IMR-90 (cell line): ENCODE measurements at regions not wholly inside any gene's neighbourhood (a gene's known extent, or its start where the extent isn't known, plus 50 kb on each side); places are given as distances from the start of the nearest gene placed in this dataset.

Source experiments
- ATAC-seq: fragments of 200-7000 bp; cut with Tn5 transposase; 2 replicates; pipeline ENCODE4 v1.9.1; 2020; ENCODE audit warnings: low read depth, mild to moderate bottlenecking, moderate library complexity
- BruUV-seq: library from RNA; stranded (reverse); fragments of 400-500 nt; replicated peaks from 2 replicates; lab custom pipeline; 2021; lab: Mats Ljungman, UMichigan
- CTCF ChIA-PET: fragments of 300-600 bp; formaldehyde crosslinking; extraction: SDS; loops from one replicate; lab custom pipeline; 2021; ENCODE audit warnings: antibody characterized with exemption; lab: Yijun Ruan, JAX
- POLR2A ChIA-PET: fragments of 300-600 bp; sonication (Branson Sonifier 250); formaldehyde crosslinking; loops from one replicate; lab custom pipeline; 2022; ENCODE audit warnings: antibody characterized with exemption; ENCODE audit not compliant: unreplicated experiment; lab: Charles Lee
- DNase-seq: peaks from one replicate; pipeline ENCODE4 v3.0.0; 2013
- H2AFZ ChIP-seq: replicated peaks from 2 replicates; pipeline ENCODE3; 2013; ENCODE audit warnings: low read length, mild to moderate bottlenecking; ENCODE audit not compliant: poor library complexity
- H2AK5ac ChIP-seq: 2 replicates; pipeline ENCODE4 v1.6.1; 2013; ENCODE audit warnings: low read depth, low read length, inconsistent platforms
- H2AK9ac ChIP-seq: replicated peaks from 2 replicates; pipeline ENCODE3; 2013; ENCODE audit warnings: mild to moderate bottlenecking, low read depth, low read length, moderate library complexity; ENCODE audit not compliant: poor library complexity
- H2BK120ac ChIP-seq: 2 replicates; pipeline ENCODE4 v1.6.1; 2013; ENCODE audit warnings: low read depth, low read length, inconsistent platforms
- H2BK15ac ChIP-seq: 3 replicates; pipeline ENCODE4 v1.6.1; 2013; ENCODE audit warnings: low read depth, low read length, inconsistent platforms
- H2BK20ac ChIP-seq: 2 replicates; pipeline ENCODE4 v1.6.1; 2013; ENCODE audit warnings: low read depth, mild to moderate bottlenecking, inconsistent platforms, low read length, moderate library complexity
- H2BK5ac ChIP-seq: 2 replicates; pipeline ENCODE4 v1.6.1; 2013; ENCODE audit warnings: mild to moderate bottlenecking, low read depth, low read length, inconsistent platforms; ENCODE audit not compliant: poor library complexity, severe bottlenecking
- H3K14ac ChIP-seq: replicated peaks from 2 replicates; pipeline ENCODE4 v1.6.1; 2013; ENCODE audit warnings: low read depth, low read length, inconsistent platforms
- H3K18ac ChIP-seq: 2 replicates; pipeline ENCODE4 v1.6.1; 2013; ENCODE audit warnings: low read depth, low read length, control low read depth
- H3K23ac ChIP-seq: 2 replicates; pipeline ENCODE4 v1.6.1; 2013; ENCODE audit warnings: low read depth, low read length, inconsistent platforms
- H3K27ac ChIP-seq: 2 replicates; pipeline ENCODE4 v1.5.1; 2013; ENCODE audit warnings: mild to moderate bottlenecking, control low read depth, low read length; ENCODE audit not compliant: insufficient read depth
- H3K27me3 ChIP-seq: 2 replicates; pipeline ENCODE4 v1.6.1; 2013; ENCODE audit warnings: low read length; ENCODE audit not compliant: control insufficient read depth, insufficient read depth
- H3K36me3 ChIP-seq: 2 replicates; pipeline ENCODE4 v1.6.1; 2013; ENCODE audit warnings: low read length, mixed read lengths; ENCODE audit not compliant: control insufficient read depth, insufficient read depth
- H3K4ac ChIP-seq: 2 replicates; pipeline ENCODE4 v1.6.1; 2013; ENCODE audit warnings: low read depth, low read length, inconsistent platforms
- H3K4me1 ChIP-seq: 2 replicates; pipeline ENCODE4 v1.6.1; 2013; ENCODE audit warnings: low read length, mixed read lengths; ENCODE audit not compliant: control insufficient read depth, insufficient read depth
- H3K4me2 ChIP-seq: 2 replicates; pipeline ENCODE4 v1.6.1; 2013; ENCODE audit warnings: low read depth, mild to moderate bottlenecking, control low read depth, low read length, moderate library complexity
- H3K4me3 ChIP-seq: 2 replicates; pipeline ENCODE4 v1.5.1; 2013; ENCODE audit warnings: low read depth, mild to moderate bottlenecking, control low read depth, low read length, moderate library complexity; ENCODE audit not compliant: insufficient read depth
- H3K56ac ChIP-seq: 2 replicates; pipeline ENCODE4 v1.6.1; 2013; ENCODE audit warnings: low read length, inconsistent platforms; ENCODE audit not compliant: insufficient read depth; ENCODE audit errors: extremely low read depth
- H3K79me1 ChIP-seq, 2 experiments: 2 replicates each; pipeline ENCODE4 v1.6.1; 2013; ENCODE audit warnings: low read length in 2 of 2, inconsistent platforms in 1 of 2, low read depth in 1 of 2
- H3K9ac ChIP-seq: 2 replicates; pipeline ENCODE4 v1.6.1; 2013; ENCODE audit warnings: low read depth, low read length, control low read depth
- H3K9me1 ChIP-seq: 2 replicates; pipeline ENCODE4 v1.6.1; 2013; ENCODE audit warnings: low read length, inconsistent platforms; ENCODE audit not compliant: insufficient read depth
- H3K9me3 ChIP-seq: 2 replicates; pipeline ENCODE4 v1.6.1; 2013; ENCODE audit warnings: low read length; ENCODE audit not compliant: control insufficient read depth, insufficient read depth
- H4K20me1 ChIP-seq: 2 replicates; pipeline ENCODE4 v1.6.1; 2013; ENCODE audit warnings: low read length, inconsistent platforms; ENCODE audit not compliant: insufficient read depth
- H4K5ac ChIP-seq: 2 replicates; pipeline ENCODE4 v1.6.1; 2013; ENCODE audit warnings: mild to moderate bottlenecking, low read depth, low read length, control low read depth
- H4K8ac ChIP-seq, 2 experiments: 2 replicates each; pipeline ENCODE4 v1.6.1; 2013; ENCODE audit warnings: low read depth in 2 of 2, low read length in 2 of 2, control low read depth in 1 of 2, inconsistent platforms in 1 of 2
- H4K91ac ChIP-seq: 2 replicates; pipeline ENCODE4 v1.6.1; 2013; ENCODE audit warnings: low read depth, low read length, inconsistent platforms; ENCODE audit not compliant: insufficient read depth
- CEBPB ChIP-seq: IDR thresholded peaks from 2 replicates; pipeline ENCODE4 v1.6.1; 2012; ENCODE audit warnings: low read depth, low read length, improper control_type of control experiment
- CHD1 ChIP-seq: IDR thresholded peaks from 2 replicates; pipeline ENCODE4 v1.6.1; 2012; ENCODE audit warnings: low read depth, low read length, improper control_type of control experiment
- CTCF ChIP-seq: conservative IDR thresholded peaks from 2 replicates; pipeline ENCODE4 v1.5.1; 2012; ENCODE audit warnings: mild to moderate bottlenecking, low read depth, low read length, improper control_type of control experiment
- ELK1 ChIP-seq: fragments of 150-350 bp; IDR thresholded peaks from 2 replicates; pipeline ENCODE4 v1.6.1; 2016; ENCODE audit warnings: low read depth, mild to moderate bottlenecking, low read length, moderate library complexity, borderline replicate concordance
- FOS ChIP-seq: fragments of 150-350 bp; IDR thresholded peaks from 2 replicates; pipeline ENCODE4 v1.6.1; 2016; ENCODE audit warnings: low read depth, low read length
- MAFK ChIP-seq: IDR thresholded peaks from 2 replicates; pipeline ENCODE4 v1.6.1; 2012; ENCODE audit warnings: low read depth, low read length, improper control_type of control experiment
- MXI1 ChIP-seq: IDR thresholded peaks from 2 replicates; pipeline ENCODE4 v1.6.1; 2012; ENCODE audit warnings: low read depth, mild to moderate bottlenecking, low read length, moderate library complexity, borderline replicate concordance
- NFE2L2 ChIP-seq: fragments of 150-350 bp; IDR thresholded peaks from 2 replicates; pipeline ENCODE4 v1.6.1; 2016; ENCODE audit warnings: low read depth, mild to moderate bottlenecking, low read length
- RFX5 ChIP-seq: IDR thresholded peaks from 2 replicates; pipeline ENCODE4 v1.8.0; 2012; ENCODE audit warnings: low read depth, mild to moderate bottlenecking, low read length, moderate library complexity
- SMC3 ChIP-seq: fragments of 150-350 bp; IDR thresholded peaks from 2 replicates; pipeline ENCODE4 v1.6.1; 2016; ENCODE audit warnings: low read depth, mild to moderate bottlenecking, antibody characterized with exemption, low read length, moderate library complexity
- USF2 ChIP-seq: fragments of 150-350 bp; IDR thresholded peaks from 2 replicates; pipeline ENCODE4 v1.6.1; 2017; ENCODE audit warnings: mild to moderate bottlenecking, antibody characterized with exemption, low read length, low read depth
- WGBS, 2 experiments: methylation state at CpG; one replicate each; pipeline versions ENCODE4 v1.1.5 to v1.1.7; 2013; ENCODE audit warnings: missing lambda C conversion rate in 2 of 2; ENCODE audit not compliant: insufficient read length in 1 of 2; ENCODE audit errors: extremely low coverage in 2 of 2; 5-methylcytosine and 5-hydroxymethylcytosine counted together
- dilution Hi-C: fragments of 300-500 bp; cut with HindIII; formaldehyde crosslinking; loops from one replicate; pipeline ENCODE4 v1.14.3; 2018; ENCODE audit warnings: low sequenced_read_pairs; ENCODE audit not compliant: unreplicated experiment
- in situ Hi-C: fragments of 300-500 bp; cut with MboI; formaldehyde crosslinking; loops from 3 replicates; pipeline ENCODE4 v1.14.3; 2019; ENCODE audit warnings: low sequenced_read_pairs, inconsistent platforms, mixed read lengths
- intact Hi-C: fragments of 100-400 bp; cut with micrococcal nuclease; formaldehyde crosslinking; loops from 2 replicates; pipeline ENCODE4 v1.10.0; 2022

- H3K4me3 ChIP-seq, result no peak overlapping the region
- no peak overlapping the region for H3K4me2 ChIP-seq
- H2BK15ac ChIP-seq, result no peak overlapping the region
- no peak overlapping the region for H3K56ac ChIP-seq
- no peaks in the 10 kb centered on the region for H3K9me1 ChIP-seq
- H3K4ac ChIP-seq, result no peak overlapping the region
- no peak overlapping the region for H3K18ac ChIP-seq
- no peak overlapping the region for H3K27ac ChIP-seq
- no peak overlapping the region for H3K14ac ChIP-seq
- H4K91ac ChIP-seq, result no peak overlapping the region
- no TSS peak for BruUV-seq
- no peaks in the 10 kb centered on the region for H3K36me3 ChIP-seq
- intact Hi-C loops, result no loop called here
- H2AFZ ChIP-seq, result no peak overlapping the region
- DNase-seq, result no peak
- ATAC-seq, result no peak
- H3K23ac ChIP-seq, result no peak overlapping the region
- H2AK5ac ChIP-seq, result no peak overlapping the region
- ChIA-PET POLR2A (no interaction called here), CTCF (no interaction called here)
- H3K4me1 ChIP-seq, result no peaks in the 10 kb centered on the region
- no peaks in the 10 kb centered on the region for H3K79me1 ChIP-seq
- WGBS, 2 experiments, result no CpG with 5 or more reads among the region's 1 CpG
- H4K20me1 ChIP-seq, result no peaks in the 10 kb centered on the region
- H2BK20ac ChIP-seq, result no peak overlapping the region
- TF ChIP-seq NFE2L2 (no peak), MAFK (no peak), FOS (no peak), USF2 (no peak), CHD1 (no peak), MXI1 (no peak), ELK1 (no peak), CTCF (no peak), CEBPB (no peak), SMC3 (no peak), RFX5 (no peak)
- H4K5ac ChIP-seq, result no peak overlapping the region
- H2AK9ac ChIP-seq, result no peak overlapping the region
- in situ Hi-C loops, result no loop called here
- dilution Hi-C loops, result no loop called here
- no peak overlapping the region for H4K8ac ChIP-seq
- H2BK120ac ChIP-seq, result no peak overlapping the region
- no peak overlapping the region for H3K9ac ChIP-seq
- H2BK5ac ChIP-seq, result no peak overlapping the region
- no peaks in the 10 kb centered on the region for H3K27me3 ChIP-seq
- H3K9me3 ChIP-seq, result no peaks in the 10 kb centered on the region
Measured at GRCh38 chr2:76050196-76050595, 339.5 kb upstream of the GCFC2 start.
